Activated T-helper 1 cell treated with anti-CD3 and anti-CD28 coated beads, Interleukin-2, amount 50 U/mL, for 16 hours (primary cell): ENCODE measurements at regions not wholly inside any gene's neighbourhood (a gene's known extent, or its start where the extent isn't known, plus 50 kb on each side); places are given as distances from the start of the nearest gene placed in this dataset.

ENCODE experiments used
- DNase-seq, 2 donors: peaks; one replicate each; pipeline ENCODE4 v3.0.0-alpha.2; 2020; ENCODE audit warnings: low read depth in 1 of 2, low spot score in 1 of 2

- DNase-seq = no peak
Observed at GRCh38 chr15:93150910-93151881, 62.2 kb upstream of the RGMA start.

GRCh38 chr15:93146601-93147000 lies 57.6 kb upstream of the RGMA start:
- no peak for DNase-seq

GRCh38 chr15:93146196-93146595 lies 57.2 kb upstream of the RGMA start:
- no peak for DNase-seq

GRCh38 chr15:93144463-93145236 lies 55.6 kb upstream of the RGMA start:
- DNase-seq = no peak

GRCh38 chr15:93143186-93143585 lies 54.2 kb upstream of the RGMA start:
- DNase-seq = no peak

GRCh38 chr15:93141371-93141794 lies 52.4 kb upstream of the RGMA start:
- DNase-seq = no peak

- DNase-seq = no peak
Observed at GRCh38 chr15:93139436-93139835, 50.4 kb upstream of the RGMA start.

- no peak for DNase-seq
Observed at GRCh38 chr15:93138681-93139250, 49.8 kb upstream of the RGMA start.
